GM19025 (cell line): ENCODE measurements at regions not wholly inside any gene's neighbourhood (a gene's known extent, or its start where the extent isn't known, plus 50 kb on each side); places are given as distances from the start of the nearest gene placed in this dataset.

ENCODE experiments used
- ATAC-seq: cut with Tn5 transposase; IDR thresholded peaks from one replicate; pipeline ENCODE4 v1.9.1; 2021; ENCODE audit warnings: mild to moderate bottlenecking, low read depth, moderate library complexity; ENCODE audit not compliant: unreplicated experiment

GRCh38 chr5:167950126-167950721 lies 341.2 kb upstream of the WWC1 start:
- ATAC-seq = no peak

- ATAC-seq = no peak
These were observed 340.3 kb upstream of the WWC1 start for GRCh38 chr5:167951116-167951515.

- ATAC-seq = no peak
These were observed 339.0 kb upstream of the WWC1 start for GRCh38 chr5:167952278-167952995.

- ATAC-seq = no peak
These were observed 338.2 kb upstream of the WWC1 start for GRCh38 chr5:167953151-167953798.

GRCh38 chr5:167961731-167962130 lies 329.7 kb upstream of the WWC1 start:
- no peak for ATAC-seq

DNA sequence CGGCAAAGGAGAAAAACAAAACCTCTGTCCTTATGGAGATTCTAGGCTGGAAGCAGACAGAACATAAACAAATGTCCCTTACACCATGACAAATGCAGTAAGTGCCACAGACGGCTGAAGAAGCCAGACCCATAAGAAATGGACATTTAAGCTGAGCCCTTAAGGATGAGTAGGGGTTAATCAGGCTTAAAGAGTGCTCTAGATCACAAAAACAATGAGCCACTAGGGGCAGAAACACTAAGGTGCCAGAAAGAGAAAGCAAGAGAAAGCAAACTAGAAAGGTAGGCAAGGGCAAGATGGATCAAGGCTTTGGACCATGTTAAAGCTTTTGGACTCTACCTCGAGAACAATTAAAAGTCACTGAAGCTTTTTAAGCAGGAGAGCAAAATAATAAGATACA lies 326.9 kb upstream of the WWC1 start:
- no peak for ATAC-seq

DNA sequence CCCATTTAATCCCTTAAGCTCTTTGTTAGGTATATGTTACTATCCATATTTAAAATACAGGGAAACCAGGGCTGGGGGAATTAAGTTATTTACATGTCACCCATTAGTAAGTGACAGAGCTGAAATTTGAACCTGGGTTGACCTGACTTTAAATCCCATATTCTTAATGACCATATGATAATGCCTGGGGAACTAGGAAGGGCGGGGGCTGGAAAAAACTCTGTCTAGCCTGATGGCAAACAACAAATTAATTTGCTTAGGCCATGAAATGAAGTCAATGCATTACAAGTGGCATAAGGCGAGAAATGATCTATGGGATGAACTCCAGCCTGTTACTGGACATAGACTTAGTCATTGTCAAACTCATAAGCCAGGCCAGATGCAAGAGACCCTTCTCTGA lies 325.7 kb upstream of the WWC1 start:
- no peak for ATAC-seq

DNA sequence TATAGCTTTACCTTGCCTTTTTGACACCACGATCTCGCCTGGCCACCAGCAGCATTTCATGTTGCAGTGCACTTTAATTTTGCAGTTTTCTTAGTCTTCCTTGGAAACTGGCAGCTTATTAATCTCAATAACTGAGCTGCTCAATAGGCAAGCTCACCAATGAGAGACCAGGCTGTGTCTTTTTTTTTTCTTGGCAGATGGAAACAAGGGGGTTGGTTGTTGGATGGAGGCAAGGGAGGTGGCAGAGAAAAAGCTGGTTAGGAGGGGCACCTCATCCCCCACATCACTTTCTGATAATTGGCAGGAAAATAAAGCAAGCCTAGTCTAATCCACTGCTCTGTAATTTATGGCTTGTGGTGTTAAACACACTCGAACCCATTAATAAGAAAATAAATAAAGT lies 324.5 kb upstream of the WWC1 start:
- ATAC-seq = no peak

- ATAC-seq = no peak
These were observed 323.8 kb upstream of the WWC1 start for GRCh38 chr5:167967494-167968177.

DNA sequence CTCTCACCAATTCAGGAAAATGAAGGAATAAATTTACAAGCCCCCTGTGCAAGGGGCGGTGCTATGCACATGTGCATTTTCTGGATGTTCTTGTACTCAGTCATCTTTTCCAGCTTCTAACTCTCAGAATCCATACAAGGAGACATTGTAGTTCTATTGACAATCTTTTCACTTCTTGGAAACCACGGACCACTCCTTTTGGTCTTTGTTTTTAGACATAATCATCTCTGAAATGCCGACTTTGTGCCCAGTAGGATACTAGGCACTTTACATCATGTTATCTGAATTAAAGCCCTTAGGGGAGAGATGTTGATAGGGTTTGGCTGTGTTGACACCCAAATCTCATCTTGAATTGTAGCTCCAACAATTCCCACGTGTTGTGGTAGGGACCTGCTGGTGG lies 322.6 kb upstream of the WWC1 start:
- ATAC-seq = no peak

DNA sequence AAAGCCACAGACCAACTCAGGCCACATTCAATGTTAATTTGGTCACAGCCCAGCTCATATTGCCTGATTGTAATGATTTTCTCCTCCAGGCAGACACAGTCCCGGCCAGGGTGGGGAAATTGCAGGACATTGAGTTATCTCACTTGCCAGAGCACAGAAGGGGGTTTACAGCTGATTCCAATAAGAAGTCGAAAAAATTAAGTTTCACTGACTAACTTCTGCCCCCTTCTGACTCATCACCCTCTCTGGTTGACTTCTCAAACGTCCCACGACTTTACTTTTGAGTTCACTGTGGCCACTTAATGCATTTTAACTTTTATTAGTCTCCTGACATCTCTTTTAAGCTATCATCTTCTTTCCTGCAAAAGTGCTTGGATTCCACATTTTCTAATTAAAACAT lies 321.4 kb upstream of the WWC1 start:
- no peak for ATAC-seq

DNA sequence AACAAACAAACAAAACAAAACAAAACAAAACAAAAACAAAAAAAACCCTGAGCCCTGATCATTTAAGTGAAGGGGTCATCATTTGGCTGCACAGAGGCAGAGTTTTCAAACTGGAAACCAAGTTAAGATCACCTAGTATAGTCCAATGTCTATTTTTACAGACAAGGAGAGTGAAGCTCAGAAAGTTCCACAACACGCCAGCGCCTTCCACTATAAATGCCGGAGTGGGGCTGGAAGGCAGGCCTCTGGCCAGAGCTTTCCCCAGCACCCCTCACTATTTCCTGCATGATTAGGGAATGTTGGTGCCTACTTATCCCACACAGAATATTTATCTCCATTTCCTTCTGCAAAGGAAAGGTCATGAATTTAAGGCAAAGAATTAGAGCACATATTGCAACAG lies 319.7 kb upstream of the WWC1 start:
- ATAC-seq = no peak

DNA sequence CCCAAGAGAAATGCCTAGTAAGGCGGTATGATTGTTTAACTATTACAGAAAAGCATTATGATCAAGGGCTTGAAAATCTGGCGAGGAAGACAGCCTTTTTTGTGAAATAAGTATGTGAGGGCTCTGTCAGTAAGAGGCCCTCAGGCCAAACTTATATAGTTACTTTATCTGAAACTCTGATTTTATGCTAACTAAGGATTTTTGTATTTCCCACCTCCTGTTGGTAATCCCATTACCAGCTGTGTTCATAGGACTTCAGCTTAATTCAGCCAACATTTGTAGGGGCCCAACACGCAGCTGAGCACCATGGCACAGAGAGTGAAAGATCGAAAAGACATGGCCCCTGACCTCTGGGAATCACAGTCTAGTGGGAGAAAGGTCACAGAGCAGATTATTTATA lies 318.3 kb upstream of the WWC1 start:
- no peak for ATAC-seq

- no peak for ATAC-seq
These were observed 306.5 kb upstream of the WWC1 start for GRCh38 chr5:167984951-167985350.

DNA sequence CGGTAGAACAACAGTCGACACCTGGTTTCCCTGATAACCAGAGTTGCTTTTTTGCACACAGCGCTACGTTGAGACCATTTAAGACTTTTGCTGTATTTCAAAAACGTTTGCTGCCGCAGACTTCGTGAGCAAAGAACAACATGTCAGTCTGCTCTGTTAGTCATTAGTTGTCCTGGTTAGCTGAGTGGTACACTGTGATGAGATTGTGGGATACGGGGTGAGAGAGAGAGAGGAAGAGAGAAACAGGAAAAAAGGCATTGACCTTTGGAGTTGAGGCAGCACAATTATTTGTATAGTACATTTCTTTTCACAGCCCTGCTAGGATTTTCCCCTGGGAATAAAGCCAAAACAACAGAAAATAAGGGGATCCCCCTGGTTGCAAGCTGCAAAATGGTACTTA lies 306.1 kb upstream of the WWC1 start:
- no peak for ATAC-seq

DNA sequence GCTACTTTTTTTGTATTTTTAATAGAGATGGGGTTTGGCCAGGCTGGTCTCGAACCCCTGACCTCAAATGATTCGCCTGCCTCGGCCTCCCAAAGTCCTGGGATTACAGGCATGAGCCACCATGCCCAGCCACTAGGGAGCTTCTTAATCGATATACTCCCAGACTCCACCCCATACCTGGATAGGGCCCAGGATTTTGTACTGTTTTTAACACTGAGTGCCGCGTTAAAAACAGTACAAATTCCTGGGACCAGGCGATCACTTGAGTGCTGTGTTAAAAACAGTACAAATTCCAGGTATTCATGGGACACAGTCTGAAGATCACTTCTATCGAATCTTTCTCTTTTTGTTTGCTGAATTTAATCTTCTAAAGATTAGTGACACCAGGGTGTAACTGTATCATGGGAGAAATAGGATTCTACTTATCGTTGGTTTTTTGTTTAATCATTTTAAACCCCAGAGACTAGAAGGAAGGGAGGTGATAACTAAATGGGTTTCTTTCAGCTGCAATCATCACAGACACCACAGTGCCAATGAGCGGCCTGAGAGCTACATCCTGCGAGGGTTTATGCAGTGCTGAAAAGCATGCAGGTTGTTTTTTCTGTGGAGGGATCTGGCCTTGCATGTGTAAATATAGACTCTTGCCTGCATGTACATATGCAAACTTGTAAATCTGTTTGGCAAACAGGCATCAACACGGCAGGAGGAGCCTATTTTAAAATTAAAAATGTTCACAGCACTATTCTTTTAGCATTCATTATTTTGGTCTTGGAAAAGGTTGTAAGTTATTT lies 303.8 kb upstream of the WWC1 start:
- no peak for ATAC-seq

DNA sequence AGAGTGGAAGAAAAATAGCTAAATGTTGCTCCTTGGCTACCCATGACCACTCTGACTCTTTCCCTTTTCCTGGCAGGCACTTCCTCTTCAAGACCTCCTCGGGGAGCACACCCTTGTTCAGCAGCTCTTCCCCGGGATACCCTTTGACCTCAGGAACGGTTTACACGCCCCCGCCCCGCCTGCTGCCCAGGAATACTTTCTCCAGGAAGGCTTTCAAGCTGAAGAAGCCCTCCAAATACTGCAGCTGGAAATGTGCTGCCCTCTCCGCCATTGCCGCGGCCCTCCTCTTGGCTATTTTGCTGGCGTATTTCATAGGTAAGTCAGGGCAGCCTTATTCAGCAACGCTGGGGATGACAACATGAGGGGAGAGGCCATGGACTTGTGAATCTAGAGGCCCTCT lies 298.6 kb upstream of the WWC1 start:
- ATAC-seq = no peak

DNA sequence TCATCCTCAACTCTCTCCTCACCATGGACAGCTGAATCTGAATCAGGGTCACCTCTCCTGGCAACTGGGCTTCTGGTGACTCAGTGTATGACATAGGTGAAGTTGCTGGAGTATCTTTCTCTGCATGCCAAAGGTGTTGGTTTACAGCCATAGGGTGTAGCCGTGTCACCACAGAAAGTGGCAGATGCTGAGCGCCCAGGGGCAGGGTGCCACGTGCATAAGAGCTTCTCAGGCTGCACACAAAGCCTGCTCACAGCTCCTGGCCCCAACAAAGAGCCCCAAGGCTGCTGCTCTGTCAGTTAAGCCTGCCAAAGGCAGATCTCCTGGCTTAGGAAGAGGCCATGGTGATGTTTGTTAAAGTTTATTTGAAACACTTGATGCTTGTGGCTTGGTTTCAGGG lies 297.7 kb upstream of the WWC1 start:
- no peak for ATAC-seq

DNA sequence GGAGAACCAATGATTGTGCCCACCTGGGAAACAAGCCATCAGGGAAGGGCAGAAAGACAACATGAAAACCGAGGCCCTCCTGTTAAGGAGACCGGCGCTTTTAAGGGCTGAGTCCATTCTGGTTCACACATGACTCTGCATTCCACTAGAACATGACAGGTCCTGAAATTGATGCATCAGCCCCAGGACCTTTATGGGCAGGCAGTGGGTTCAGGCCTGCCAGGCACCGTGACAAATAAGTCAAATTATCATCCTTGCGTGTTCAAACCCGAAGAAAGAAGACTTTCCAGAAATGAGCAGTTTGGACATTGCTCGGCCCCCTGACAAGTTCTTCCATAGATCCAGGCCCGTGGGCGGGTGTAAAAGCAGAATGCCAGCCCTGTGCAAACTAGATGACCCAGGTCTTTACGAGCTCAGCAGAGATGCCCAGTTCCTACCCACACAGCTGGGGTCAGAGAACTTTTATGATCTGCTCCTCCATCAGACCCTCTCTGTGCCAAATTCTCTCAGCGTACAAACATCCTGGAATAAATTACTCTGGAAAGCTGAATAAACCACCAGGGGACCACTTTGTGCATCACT lies 295.5 kb upstream of the WWC1 start:
- ATAC-seq = no peak

DNA sequence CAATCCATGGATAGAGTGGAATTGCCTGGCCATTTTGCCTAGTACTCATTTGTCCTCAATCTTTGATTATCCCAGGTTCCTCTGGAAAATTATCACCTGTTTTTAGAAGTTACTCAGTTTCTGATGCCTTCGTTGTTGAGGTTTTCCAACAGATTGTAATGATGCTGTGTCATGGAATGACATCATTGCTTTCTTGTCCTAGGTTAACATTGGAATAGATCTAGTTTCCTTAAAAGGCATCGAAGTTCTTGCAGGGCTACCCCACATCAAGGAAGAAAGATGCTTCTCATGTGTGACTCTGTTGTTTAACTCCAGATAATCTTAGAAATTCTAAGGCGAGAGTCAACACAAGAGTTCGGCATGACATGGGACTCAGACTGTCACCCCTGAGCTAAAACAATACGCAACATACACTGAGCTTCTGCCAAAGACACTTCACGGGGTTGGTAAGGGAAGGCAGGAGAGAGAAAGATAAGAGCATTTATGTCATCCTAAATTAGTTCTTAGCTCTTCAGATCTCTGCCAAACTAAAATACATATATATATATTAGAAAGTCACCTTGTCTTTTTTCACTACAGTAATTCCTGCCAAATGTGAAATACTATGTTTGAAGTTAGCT lies 293.2 kb upstream of the WWC1 start:
- no peak for ATAC-seq
